ENCODE measurements at regions not wholly inside any gene's neighbourhood (a gene's known extent, or its start where the extent isn't known, plus 50 kb on each side); places are given as distances from the start of the nearest gene placed in this dataset.

- Histone ChIP-seq H3K9me3 (ENCODE audit: control insufficient read depth in 1 of 2, low read length in 2 of 2) (no peaks in the 10 kb centered on the region), H3K4me3 (ENCODE audit: low read depth in 1 of 2, low read length in 2 of 2) (no peak overlapping the region), H3K36me3 (ENCODE audit: control insufficient read depth in 1 of 2, insufficient read depth in 2 of 2, low read length in 2 of 2) (no peaks in the 10 kb centered on the region), H3K9ac (ENCODE audit: low read depth in 1 of 2, low read length in 2 of 2) (no peak overlapping the region), H3K27ac (ENCODE audit: low read depth, low read length) (no peak overlapping the region), H3K27me3 (ENCODE audit: control insufficient read depth in 1 of 2, insufficient read depth in 2 of 2, low read length in 2 of 2) (no peaks in the 10 kb centered on the region), H3K4me1 (ENCODE audit: control insufficient read depth in 1 of 2, insufficient read depth in 2 of 2, low read length in 2 of 2) (no peaks in the 10 kb centered on the region)
These were observed 210.1 kb upstream of the RND3 start for GRCh38 chr2:150697596-150697995.

- no peak overlapping the region for H3K4me3 ChIP-seq (ENCODE audit: low read depth in 1 of 2, low read length in 2 of 2)
- H3K9me3 ChIP-seq (ENCODE audit: control insufficient read depth in 1 of 2, low read length in 2 of 2) = no peaks in the 10 kb centered on the region
- no peaks in the 10 kb centered on the region for H3K36me3 ChIP-seq (ENCODE audit: control insufficient read depth in 1 of 2, insufficient read depth in 2 of 2, low read length in 2 of 2)
- H3K27me3 ChIP-seq (ENCODE audit: control insufficient read depth in 1 of 2, insufficient read depth in 2 of 2, low read length in 2 of 2) = no peaks in the 10 kb centered on the region
- no peaks in the 10 kb centered on the region for H3K4me1 ChIP-seq (ENCODE audit: control insufficient read depth in 1 of 2, insufficient read depth in 2 of 2, low read length in 2 of 2)
- H3K9ac ChIP-seq (ENCODE audit: low read depth in 1 of 2, low read length in 2 of 2) = no peak overlapping the region
- no peak overlapping the region for H3K27ac ChIP-seq (ENCODE audit: low read depth, low read length)
These were observed 208.1 kb upstream of the RND3 start for GRCh38 chr2:150695451-150696135.

- Histone ChIP-seq H3K27ac (ENCODE audit: low read depth, low read length) (no peak overlapping the region), H3K4me3 (ENCODE audit: low read depth in 1 of 2, low read length in 2 of 2) (no peak overlapping the region), H3K36me3 (ENCODE audit: control insufficient read depth in 1 of 2, insufficient read depth in 2 of 2, low read length in 2 of 2) (no peaks in the 10 kb centered on the region), H3K9ac (ENCODE audit: low read depth in 1 of 2, low read length in 2 of 2) (no peak overlapping the region), H3K27me3 (ENCODE audit: control insufficient read depth in 1 of 2, insufficient read depth in 2 of 2, low read length in 2 of 2) (no peaks in the 10 kb centered on the region), H3K9me3 (ENCODE audit: control insufficient read depth in 1 of 2, low read length in 2 of 2) (no peaks in the 10 kb centered on the region), H3K4me1 (ENCODE audit: control insufficient read depth in 1 of 2, insufficient read depth in 2 of 2, low read length in 2 of 2) (no peaks in the 10 kb centered on the region)
These were observed 206.1 kb upstream of the RND3 start for GRCh38 chr2:150693556-150693955.

GRCh38 chr2:150690870-150691269 is 203.4 kb upstream of the RND3 start:
- no peaks in the 10 kb centered on the region for H3K36me3 ChIP-seq (ENCODE audit: control insufficient read depth in 1 of 2, insufficient read depth in 2 of 2, low read length in 2 of 2)
- H3K9ac ChIP-seq (ENCODE audit: low read depth in 1 of 2, low read length in 2 of 2) = no peak overlapping the region
- H3K27me3 ChIP-seq (ENCODE audit: control insufficient read depth in 1 of 2, insufficient read depth in 2 of 2, low read length in 2 of 2) = no peaks in the 10 kb centered on the region
- no peaks in the 10 kb centered on the region for H3K9me3 ChIP-seq (ENCODE audit: control insufficient read depth in 1 of 2, low read length in 2 of 2)
- no peak overlapping the region for H3K27ac ChIP-seq (ENCODE audit: low read depth, low read length)
- no peak overlapping the region for H3K4me3 ChIP-seq (ENCODE audit: low read depth in 1 of 2, low read length in 2 of 2)
- no peaks in the 10 kb centered on the region for H3K4me1 ChIP-seq (ENCODE audit: control insufficient read depth in 1 of 2, insufficient read depth in 2 of 2, low read length in 2 of 2)

GRCh38 chr2:150690261-150690660 is 202.8 kb upstream of the RND3 start:
- Histone ChIP-seq H3K27me3 (ENCODE audit: control insufficient read depth in 1 of 2, insufficient read depth in 2 of 2, low read length in 2 of 2) (no peaks in the 10 kb centered on the region), H3K9ac (ENCODE audit: low read depth in 1 of 2, low read length in 2 of 2) (no peak overlapping the region), H3K9me3 (ENCODE audit: control insufficient read depth in 1 of 2, low read length in 2 of 2) (no peaks in the 10 kb centered on the region), H3K4me1 (ENCODE audit: control insufficient read depth in 1 of 2, insufficient read depth in 2 of 2, low read length in 2 of 2) (no peaks in the 10 kb centered on the region), H3K27ac (ENCODE audit: low read depth, low read length) (no peak overlapping the region), H3K36me3 (ENCODE audit: control insufficient read depth in 1 of 2, insufficient read depth in 2 of 2, low read length in 2 of 2) (no peaks in the 10 kb centered on the region), H3K4me3 (ENCODE audit: low read depth in 1 of 2, low read length in 2 of 2) (no peak overlapping the region)

- Histone ChIP-seq H3K9ac (ENCODE audit: low read depth in 1 of 2, low read length in 2 of 2) (no peak overlapping the region), H3K36me3 (ENCODE audit: control insufficient read depth in 1 of 2, insufficient read depth in 2 of 2, low read length in 2 of 2) (no peaks in the 10 kb centered on the region), H3K9me3 (ENCODE audit: control insufficient read depth in 1 of 2, low read length in 2 of 2) (no peaks in the 10 kb centered on the region), H3K4me1 (ENCODE audit: control insufficient read depth in 1 of 2, insufficient read depth in 2 of 2, low read length in 2 of 2) (no peaks in the 10 kb centered on the region), H3K27me3 (ENCODE audit: control insufficient read depth in 1 of 2, insufficient read depth in 2 of 2, low read length in 2 of 2) (no peaks in the 10 kb centered on the region), H3K27ac (ENCODE audit: low read depth, low read length) (no peak overlapping the region), H3K4me3 (ENCODE audit: low read depth in 1 of 2, low read length in 2 of 2) (no peak overlapping the region)
These were observed 202.1 kb upstream of the RND3 start for GRCh38 chr2:150689590-150689989.

GRCh38 chr2:150688016-150688415 is 200.5 kb upstream of the RND3 start:
- no peak overlapping the region for H3K9ac ChIP-seq (ENCODE audit: low read depth in 1 of 2, low read length in 2 of 2)
- H3K27ac ChIP-seq (ENCODE audit: low read depth, low read length) = no peak overlapping the region
- no peaks in the 10 kb centered on the region for H3K4me1 ChIP-seq (ENCODE audit: control insufficient read depth in 1 of 2, insufficient read depth in 2 of 2, low read length in 2 of 2)
- no peaks in the 10 kb centered on the region for H3K9me3 ChIP-seq (ENCODE audit: control insufficient read depth in 1 of 2, low read length in 2 of 2)
- no peaks in the 10 kb centered on the region for H3K36me3 ChIP-seq (ENCODE audit: control insufficient read depth in 1 of 2, insufficient read depth in 2 of 2, low read length in 2 of 2)
- H3K4me3 ChIP-seq (ENCODE audit: low read depth in 1 of 2, low read length in 2 of 2) = no peak overlapping the region
- H3K27me3 ChIP-seq (ENCODE audit: control insufficient read depth in 1 of 2, insufficient read depth in 2 of 2, low read length in 2 of 2) = no peaks in the 10 kb centered on the region

GRCh38 chr2:150686391-150686790 is 198.9 kb upstream of the RND3 start:
- no peaks in the 10 kb centered on the region for H3K4me1 ChIP-seq (ENCODE audit: control insufficient read depth in 1 of 2, insufficient read depth in 2 of 2, low read length in 2 of 2)
- H3K4me3 ChIP-seq (ENCODE audit: low read depth in 1 of 2, low read length in 2 of 2) = no peak overlapping the region

GRCh38 chr2:150681120-150681804 is 193.8 kb upstream of the RND3 start:
- H3K9ac ChIP-seq (ENCODE audit: low read depth in 1 of 2, low read length in 2 of 2) = no peak overlapping the region
- H3K27me3 ChIP-seq (ENCODE audit: control insufficient read depth in 1 of 2, insufficient read depth in 2 of 2, low read length in 2 of 2) = no peaks in the 10 kb centered on the region
- H3K4me3 ChIP-seq (ENCODE audit: low read depth in 1 of 2, low read length in 2 of 2) = no peak overlapping the region
- no peaks in the 10 kb centered on the region for H3K4me1 ChIP-seq (ENCODE audit: control insufficient read depth in 1 of 2, insufficient read depth in 2 of 2, low read length in 2 of 2)
- no peaks in the 10 kb centered on the region for H3K36me3 ChIP-seq (ENCODE audit: control insufficient read depth in 1 of 2, insufficient read depth in 2 of 2, low read length in 2 of 2)
- H3K9me3 ChIP-seq (ENCODE audit: control insufficient read depth in 1 of 2, low read length in 2 of 2) = no peaks in the 10 kb centered on the region
- no peak overlapping the region for H3K27ac ChIP-seq (ENCODE audit: low read depth, low read length)

More at GRCh38 chr2:150686391-150686790, 198.9 kb upstream of the RND3 start:
- H3K27me3 ChIP-seq (ENCODE audit: control insufficient read depth in 1 of 2, insufficient read depth in 2 of 2, low read length in 2 of 2) = no peaks in the 10 kb centered on the region
- no peaks in the 10 kb centered on the region for H3K9me3 ChIP-seq (ENCODE audit: control insufficient read depth in 1 of 2, low read length in 2 of 2)
- H3K9ac ChIP-seq (ENCODE audit: low read depth in 1 of 2, low read length in 2 of 2) = no peak overlapping the region
- H3K36me3 ChIP-seq (ENCODE audit: control insufficient read depth in 1 of 2, insufficient read depth in 2 of 2, low read length in 2 of 2) = no peaks in the 10 kb centered on the region
- H3K27ac ChIP-seq (ENCODE audit: low read depth, low read length) = no peak overlapping the region

GRCh38 chr2:150679456-150680120 is 192.1 kb upstream of the RND3 start:
- H3K9ac ChIP-seq (ENCODE audit: low read depth in 1 of 2, low read length in 2 of 2) = no peak overlapping the region
- H3K9me3 ChIP-seq (ENCODE audit: control insufficient read depth in 1 of 2, low read length in 2 of 2) = no peaks in the 10 kb centered on the region
- H3K4me3 ChIP-seq (ENCODE audit: low read depth in 1 of 2, low read length in 2 of 2) = no peak overlapping the region
- H3K27me3 ChIP-seq (ENCODE audit: control insufficient read depth in 1 of 2, insufficient read depth in 2 of 2, low read length in 2 of 2) = no peaks in the 10 kb centered on the region
- no peaks in the 10 kb centered on the region for H3K36me3 ChIP-seq (ENCODE audit: control insufficient read depth in 1 of 2, insufficient read depth in 2 of 2, low read length in 2 of 2)
- H3K27ac ChIP-seq (ENCODE audit: low read depth, low read length) = no peak overlapping the region
- no peaks in the 10 kb centered on the region for H3K4me1 ChIP-seq (ENCODE audit: control insufficient read depth in 1 of 2, insufficient read depth in 2 of 2, low read length in 2 of 2)
